ENCODE measurements at regions not wholly inside any gene's neighbourhood (a gene's known extent, or its start where the extent isn't known, plus 50 kb on each side); places are given as distances from the start of the nearest gene placed in this dataset.

DNA sequence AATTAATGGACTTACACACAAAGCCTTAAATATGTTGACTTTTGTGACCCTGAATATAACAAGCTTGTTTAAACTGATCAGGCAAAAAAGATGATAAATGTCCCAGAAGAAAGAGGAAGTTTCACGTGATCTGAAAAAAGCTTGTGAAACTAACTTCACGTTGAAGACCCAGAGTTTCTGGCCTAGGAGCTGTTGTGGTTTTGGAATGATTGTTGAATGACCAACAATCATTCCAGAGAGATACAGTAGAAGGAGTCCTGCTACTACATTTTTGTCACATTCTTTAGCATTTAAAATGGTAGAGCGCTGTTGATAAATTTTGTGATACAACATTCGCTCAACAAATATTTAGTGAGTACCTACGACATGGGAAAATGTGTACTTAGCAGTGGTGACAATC lies 143.1 kb upstream of the FBN2 start:
- 87 to 90% (median 88%) methylated on average over 5 of the region's 5 CpGs for WGBS, 4 donors
- intact Hi-C loops (cut with DNase I): no loop called here
- Histone ChIP-seq H3K27me3 (no peaks in the 10 kb centered on the region), H3K9me3 (no peaks in the 10 kb centered on the region), H3K36me3 (no peaks in the 10 kb centered on the region), H3K4me3 (no peak overlapping the region), H3K4me1 (no peaks in the 10 kb centered on the region), H3K27ac (no peak overlapping the region)
- DNase-seq (no peak), ATAC-seq (no peak)
- TF ChIP-seq, protein P1, sequence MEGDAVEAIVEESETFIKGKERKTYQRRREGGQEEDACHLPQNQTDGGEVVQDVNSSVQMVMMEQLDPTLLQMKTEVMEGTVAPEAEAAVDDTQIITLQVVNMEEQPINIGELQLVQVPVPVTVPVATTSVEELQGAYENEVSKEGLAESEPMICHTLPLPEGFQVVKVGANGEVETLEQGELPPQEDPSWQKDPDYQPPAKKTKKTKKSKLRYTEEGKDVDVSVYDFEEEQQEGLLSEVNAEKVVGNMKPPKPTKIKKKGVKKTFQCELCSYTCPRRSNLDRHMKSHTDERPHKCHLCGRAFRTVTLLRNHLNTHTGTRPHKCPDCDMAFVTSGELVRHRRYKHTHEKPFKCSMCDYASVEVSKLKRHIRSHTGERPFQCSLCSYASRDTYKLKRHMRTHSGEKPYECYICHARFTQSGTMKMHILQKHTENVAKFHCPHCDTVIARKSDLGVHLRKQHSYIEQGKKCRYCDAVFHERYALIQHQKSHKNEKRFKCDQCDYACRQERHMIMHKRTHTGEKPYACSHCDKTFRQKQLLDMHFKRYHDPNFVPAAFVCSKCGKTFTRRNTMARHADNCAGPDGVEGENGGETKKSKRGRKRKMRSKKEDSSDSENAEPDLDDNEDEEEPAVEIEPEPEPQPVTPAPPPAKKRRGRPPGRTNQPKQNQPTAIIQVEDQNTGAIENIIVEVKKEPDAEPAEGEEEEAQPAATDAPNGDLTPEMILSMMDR (IDR thresholded peaks at IDR 0.05): no peak
- no peak for TF ChIP-seq POLR2A (IDR thresholded peaks at IDR 0.05)

DNA sequence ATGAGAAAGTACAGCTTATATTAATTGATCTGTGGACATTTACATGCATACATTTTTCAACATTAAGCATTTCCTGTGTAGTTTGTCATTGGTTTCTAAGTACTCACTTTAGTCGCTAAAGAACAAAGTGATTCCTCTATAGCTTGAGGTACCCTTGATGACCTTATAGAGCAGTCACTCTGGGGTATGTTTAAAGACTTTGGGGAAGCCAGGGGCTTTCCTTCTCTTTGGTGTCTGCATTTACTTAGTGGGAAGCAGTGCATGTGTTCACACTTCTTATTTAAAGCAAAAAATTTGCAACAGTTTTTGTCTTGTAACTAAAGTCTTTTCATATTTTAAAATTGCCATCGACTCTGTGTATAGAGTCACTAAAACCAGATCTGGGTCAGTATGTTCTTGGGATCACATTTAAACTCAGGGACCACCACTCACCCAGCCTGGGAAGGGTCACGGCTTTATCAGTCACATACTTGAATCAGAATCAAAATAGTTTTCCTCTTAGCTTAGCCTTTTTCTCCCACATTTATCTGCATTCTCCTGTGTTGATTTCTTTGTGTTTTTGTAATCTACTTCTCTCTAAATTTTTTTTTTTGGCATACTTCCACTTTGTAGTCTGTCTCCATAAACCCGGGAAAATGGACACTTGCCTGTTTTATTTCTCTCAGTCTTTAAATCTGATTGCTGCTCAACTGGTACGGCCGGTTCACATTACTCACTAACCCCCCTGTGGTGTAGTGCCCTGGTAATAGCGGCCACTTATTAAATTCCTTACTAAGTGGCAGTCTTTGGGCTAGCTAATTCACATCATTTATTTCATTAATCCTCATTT lies 143.9 kb upstream of the FBN2 start:
- intact Hi-C loops (cut with DNase I): no loop called here
- no peak for ATAC-seq

DNA sequence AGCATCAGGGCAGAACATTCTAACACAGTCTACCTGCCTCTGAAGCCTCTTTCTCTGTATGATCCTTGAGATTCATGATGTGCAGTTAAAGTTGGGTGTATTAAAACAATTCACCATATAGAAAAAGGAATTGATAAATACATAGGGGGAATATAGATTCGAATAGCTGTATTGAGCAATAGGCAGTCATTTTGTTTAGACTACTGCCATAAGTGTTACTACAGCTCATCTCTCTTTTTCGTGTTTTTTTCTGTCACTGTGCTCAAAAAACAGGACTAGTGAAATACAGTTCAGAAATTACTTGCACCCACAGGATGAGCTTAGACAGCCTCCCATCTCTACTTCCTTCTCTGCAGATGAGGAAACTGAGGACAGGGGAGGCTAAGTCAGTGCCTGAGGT lies 144.6 kb upstream of the FBN2 start:
- H3K9me3 ChIP-seq: no peaks in the 10 kb centered on the region
- no peaks in the 10 kb centered on the region for H3K4me1 ChIP-seq
- WGBS, 4 donors: 76 to 88% (median 79%) methylated on average over 2 of the region's 2 CpGs
- H3K4me3 ChIP-seq: no peak overlapping the region
- no peaks in the 10 kb centered on the region for H3K27me3 ChIP-seq
- no peak for TF ChIP-seq POLR2A (IDR thresholded peaks at IDR 0.05)
- TF ChIP-seq, protein P1 (IDR thresholded peaks at IDR 0.05): no peak
- no peak for DNase-seq
- H3K36me3 ChIP-seq: no peaks in the 10 kb centered on the region
- intact Hi-C loops (cut with DNase I): no loop called here
- no peak overlapping the region for H3K27ac ChIP-seq
- ATAC-seq: no peak

More for the DNA sequence above, 143.9 kb upstream of the FBN2 start:
- Histone ChIP-seq H3K9me3 (no peaks in the 10 kb centered on the region), H3K4me1 (no peaks in the 10 kb centered on the region), H3K4me3 (no peak overlapping the region), H3K27ac (no peak overlapping the region), H3K27me3 (no peaks in the 10 kb centered on the region), H3K36me3 (no peaks in the 10 kb centered on the region)
- TF ChIP-seq, protein P1 (IDR thresholded peaks at IDR 0.05): no peak
- no peak for TF ChIP-seq POLR2A (IDR thresholded peaks at IDR 0.05)
- WGBS, 4 donors: 35 to 42% (median 37%) methylated on average over 7 of the region's 7 CpGs
- DNase-seq: no peak

DNA sequence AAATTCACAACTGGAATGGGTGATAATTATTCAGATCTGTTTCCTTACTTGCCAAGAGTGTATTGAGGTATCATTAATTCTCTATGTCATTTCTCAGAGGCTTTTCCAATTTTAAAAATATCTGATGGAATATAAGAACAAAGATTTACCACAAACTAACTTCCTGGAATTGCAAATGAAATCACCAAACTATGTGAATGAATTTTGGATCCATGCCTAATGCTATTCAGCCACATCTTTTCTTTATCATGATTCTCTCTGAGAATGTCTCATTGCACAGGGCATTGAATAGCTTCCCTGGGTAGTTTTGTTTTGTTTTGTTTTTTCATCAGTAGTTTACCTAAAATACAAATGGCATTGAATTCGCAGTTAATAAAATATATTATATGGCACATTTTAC lies 146.9 kb upstream of the FBN2 start:
- WGBS, 4 donors: 76 to 84% (median 78%) methylated on average over 1 of the region's 1 CpG
- DNase-seq (no peak), ATAC-seq (no peak)
- Histone ChIP-seq H3K27ac (no peak overlapping the region), H3K27me3 (no peaks in the 10 kb centered on the region), H3K9me3 (no peaks in the 10 kb centered on the region), H3K4me3 (no peak overlapping the region), H3K4me1 (no peaks in the 10 kb centered on the region), H3K36me3 (no peaks in the 10 kb centered on the region)
- intact Hi-C loops (cut with DNase I): no loop called here
- TF ChIP-seq, protein P1 (IDR thresholded peaks at IDR 0.05): no peak
- TF ChIP-seq POLR2A (IDR thresholded peaks at IDR 0.05): no peak

All from heart left ventricle (tissue), 16 donors.